Fibroblast of skin of right quadriceps (primary cell): ENCODE measurements at regions not wholly inside any gene's neighbourhood (a gene's known extent, or its start where the extent isn't known, plus 50 kb on each side); places are given as distances from the start of the nearest gene placed in this dataset.
A peak's percentile ranks its signal among the peaks of the same experiment; 100 is the strongest.
"Not testable (repeated sequence)": the region's sequence is repeated elsewhere in the genome, so short reads cannot be mapped to it uniquely, and the experiment has no call there.

Experiments
- DNase-seq: peaks from one replicate; pipeline ENCODE4 v3.0.0-alpha.2; 2013

- DNase-seq, result no peak
Observed at GRCh38 chr13:87736849-87737385, 65.7 kb downstream of the SLITRK5 start.

GRCh38 chr13:87754097-87754496 lies 82.9 kb downstream of the SLITRK5 start:
- no peak for DNase-seq

GRCh38 chr13:87769445-87769844 lies 98.3 kb downstream of the SLITRK5 start:
- no peak for DNase-seq

- no peak for DNase-seq
Observed at GRCh38 chr13:87777387-87777786, 106.2 kb downstream of the SLITRK5 start.

- DNase-seq, result no peak
Observed at GRCh38 chr13:87778128-87778527, 107.0 kb downstream of the SLITRK5 start.

GRCh38 chr13:87779426-87779825 lies 108.3 kb downstream of the SLITRK5 start:
- peak; percentile 10 for DNase-seq

GRCh38 chr13:87783366-87783765 lies 112.2 kb downstream of the SLITRK5 start:
- no peak for DNase-seq

GRCh38 chr13:87788363-87788762 lies 117.2 kb downstream of the SLITRK5 start:
- DNase-seq, result no peak

GRCh38 chr13:87792878-87793277 lies 121.7 kb downstream of the SLITRK5 start:
- no peak for DNase-seq

GRCh38 chr13:87798536-87798935 lies 127.4 kb downstream of the SLITRK5 start:
- no peak for DNase-seq

GRCh38 chr13:87810391-87810801 lies 139.2 kb downstream of the SLITRK5 start:
- DNase-seq, result no peak

- DNase-seq, result no peak
Observed at GRCh38 chr13:87810920-87811344, 139.8 kb downstream of the SLITRK5 start.

- no peak for DNase-seq
Observed at GRCh38 chr13:87814403-87814802, 143.2 kb downstream of the SLITRK5 start.

- peak; percentile 9 for DNase-seq
Observed at GRCh38 chr13:87820241-87820640, 149.1 kb downstream of the SLITRK5 start.

GRCh38 chr13:87821512-87821911 lies 150.3 kb downstream of the SLITRK5 start:
- no peak for DNase-seq

- not testable (repeated sequence) for DNase-seq
Observed at GRCh38 chr13:87826301-87826700, 155.1 kb downstream of the SLITRK5 start.

GRCh38 chr13:87827479-87827878 lies 156.3 kb downstream of the SLITRK5 start:
- peak; percentile 31 for DNase-seq

- no peak for DNase-seq
Observed at GRCh38 chr13:87837522-87837921, 166.4 kb downstream of the SLITRK5 start.

GRCh38 chr13:87837946-87838345 lies 166.8 kb downstream of the SLITRK5 start:
- no peak for DNase-seq

- DNase-seq, result no peak
Observed at GRCh38 chr13:87851410-87851809, 180.2 kb downstream of the SLITRK5 start.

- no peak for DNase-seq
Observed at GRCh38 chr13:87855553-87855952, 184.4 kb downstream of the SLITRK5 start.

GRCh38 chr13:87859261-87859660 lies 188.1 kb downstream of the SLITRK5 start:
- no peak for DNase-seq

- no peak for DNase-seq
Observed at GRCh38 chr13:87867426-87867825, 196.3 kb downstream of the SLITRK5 start.

- no peak for DNase-seq
Observed at GRCh38 chr13:87868731-87869130, 197.6 kb downstream of the SLITRK5 start.

GRCh38 chr13:87872813-87873212 lies 201.6 kb downstream of the SLITRK5 start:
- DNase-seq, result no peak

- DNase-seq, result no peak
Observed at GRCh38 chr13:87877477-87877876, 206.3 kb downstream of the SLITRK5 start.
